HEK293T (cell line): ENCODE measurements at regions not wholly inside any gene's neighbourhood (a gene's known extent, or its start where the extent isn't known, plus 50 kb on each side); places are given as distances from the start of the nearest gene placed in this dataset.

ENCODE experiments used
- CTCF ChIA-PET: fragments of 350-600 bp; formaldehyde crosslinking; extraction: SDS; loops from one replicate; lab custom pipeline; 2021; ENCODE audit warnings: antibody characterized with exemption, inconsistent platforms; lab: Yijun Ruan, JAX
- POLR2A ChIA-PET: fragments of 350-600 bp; formaldehyde crosslinking; extraction: SDS; loops from one replicate; lab custom pipeline; 2020; ENCODE audit warnings: antibody characterized with exemption, inconsistent platforms; lab: Yijun Ruan, JAX
- DNase-seq: peaks from one replicate; pipeline ENCODE4 v3.0.0; 2012; ENCODE audit warnings: mixed read lengths; ENCODE audit errors: extremely low spot score
- ARNT ChIP-seq: fragments of 450-650 bp; IDR thresholded peaks from 2 replicates; pipeline ENCODE4 v1.6.1; 2017; ENCODE audit warnings: mild to moderate bottlenecking
- BHLHE40 ChIP-seq: fragments of 450-650 bp; IDR thresholded peaks from 2 replicates; pipeline ENCODE4 v1.6.1; 2016; ENCODE audit warnings: mild to moderate bottlenecking, moderate library complexity, borderline replicate concordance
- CTBP1 ChIP-seq: fragments of 450-650 bp; IDR thresholded peaks from 2 replicates; pipeline ENCODE4 v1.6.1; 2016; ENCODE audit warnings: borderline replicate concordance
- ELF4 ChIP-seq: fragments of 450-650 bp; IDR thresholded peaks from 2 replicates; pipeline ENCODE4 v1.6.1; 2017; ENCODE audit warnings: antibody characterized with exemption
- FOXA1 ChIP-seq: fragments of 450-650 bp; IDR thresholded peaks from 2 replicates; pipeline ENCODE4 v1.6.1; 2016; ENCODE audit warnings: mild to moderate bottlenecking
- FOXK2 ChIP-seq: fragments of 450-650 bp; IDR thresholded peaks from 2 replicates; pipeline ENCODE4 v1.6.1; 2016; ENCODE audit warnings: mild to moderate bottlenecking
- FOXM1 ChIP-seq: fragments of 450-650 bp; IDR thresholded peaks from 2 replicates; pipeline ENCODE4 v1.6.1; 2017; ENCODE audit warnings: mild to moderate bottlenecking, borderline replicate concordance
- HDGF ChIP-seq: fragments of 450-650 bp; IDR thresholded peaks from 2 replicates; pipeline ENCODE4 v1.6.1; 2017; ENCODE audit warnings: antibody characterized with exemption, borderline replicate concordance
- L3MBTL2 ChIP-seq: fragments of 450-650 bp; conservative IDR thresholded peaks from 2 replicates; pipeline ENCODE4 v1.6.1; 2016; ENCODE audit warnings: mild to moderate bottlenecking
- LEF1 ChIP-seq: fragments of 450-650 bp; IDR thresholded peaks from 2 replicates; pipeline ENCODE4 v1.6.1; 2017; ENCODE audit warnings: mild to moderate bottlenecking, borderline replicate concordance
- NFRKB ChIP-seq: fragments of 450-650 bp; IDR thresholded peaks from 2 replicates; pipeline ENCODE4 v1.6.1; 2016; ENCODE audit warnings: mild to moderate bottlenecking, moderate library complexity
- PKNOX1 ChIP-seq: fragments of 450-650 bp; IDR thresholded peaks from 2 replicates; pipeline ENCODE4 v1.6.1; 2016
- SP1 ChIP-seq: fragments of 450-650 bp; IDR thresholded peaks from 2 replicates; pipeline ENCODE4 v1.6.1; 2017
- SUZ12 ChIP-seq: fragments of 450-650 bp; IDR thresholded peaks from 2 replicates; pipeline ENCODE4 v1.6.1; 2016; ENCODE audit warnings: mild to moderate bottlenecking
- TARDBP ChIP-seq: fragments of 450-650 bp; IDR thresholded peaks from 2 replicates; pipeline ENCODE4 v1.6.1; 2016
- ZNF384 ChIP-seq: fragments of 450-650 bp; IDR thresholded peaks from 2 replicates; pipeline ENCODE4 v1.6.1; 2016

GRCh38 chr11:12321217-12321937 lies 56.0 kb upstream of the PARVA start:
- no peak for TF ChIP-seq TARDBP
- no peak for TF ChIP-seq PKNOX1
- no peak for TF ChIP-seq FOXK2
- TF ChIP-seq ARNT: no peak
- no peak for TF ChIP-seq BHLHE40
- no peak for TF ChIP-seq CTBP1
- TF ChIP-seq L3MBTL2: no peak
- no peak for TF ChIP-seq NFRKB
- TF ChIP-seq SP1: no peak
- no peak for TF ChIP-seq LEF1
- no peak for TF ChIP-seq SUZ12
- no peak for TF ChIP-seq HDGF
- no peak for TF ChIP-seq FOXM1
- TF ChIP-seq ELF4: no peak
- no peak for TF ChIP-seq ZNF384
- TF ChIP-seq FOXA1: no peak
- no peak for DNase-seq

GRCh38 chr11:12324585-12324984 lies 52.8 kb upstream of the PARVA start:
- CTCF ChIA-PET: no interaction called here
- POLR2A ChIA-PET: no interaction called here
- no peak for DNase-seq
- TF ChIP-seq FOXK2 (no peak), LEF1 (no peak), SUZ12 (no peak)

More at GRCh38 chr11:12321217-12321937, 56.0 kb upstream of the PARVA start:
- ChIA-PET POLR2A (no interaction called here), CTCF (interaction anchor here (1.0 kb wide), 1 partner anchor 10 kb away, joined by 3 read pairs; no protein-coding TSS in a partner anchor)
